Breast epithelium (tissue), 4 donors: ENCODE measurements at regions not wholly inside any gene's neighbourhood (a gene's known extent, or its start where the extent isn't known, plus 50 kb on each side); places are given as distances from the start of the nearest gene placed in this dataset.

Experiments
- DNase-seq, 2 donors: peaks; one replicate each; pipeline ENCODE4 v3.0.0-alpha.2; 2019; ENCODE audit warnings: low spot score in 2 of 2
- H3K27ac ChIP-seq, 2 donors: fragments of 200-600 bp; sonication (generic) in 1 of 2; one replicate each; pipeline ENCODE4 v1.5.1; 2016 to 2019; ENCODE audit warnings: mild to moderate bottlenecking in 1 of 2
- H3K27me3 ChIP-seq, 2 donors: fragments of 200-600 bp; sonication (generic) in 1 of 2; one replicate each; pipeline versions ENCODE4 v1.5.1 to v1.6.0; 2017 to 2019; ENCODE audit warnings: control low read depth in 1 of 2, mild to moderate bottlenecking in 1 of 2
- H3K36me3 ChIP-seq: fragments of 200-600 bp; one replicate; pipeline ENCODE4 v1.5.1; 2019
- H3K4me1 ChIP-seq, 2 donors: fragments of 200-600 bp; sonication (generic); one replicate each; pipeline ENCODE4 v1.5.1; 2016 to 2019; ENCODE audit warnings: control low read depth in 1 of 2
- H3K4me3 ChIP-seq, 3 donors: fragments of 200-600 bp; sonication (generic); 1 replicate in 2 of 3; 2 replicates in 1 of 3; pipeline ENCODE4 v1.5.1; 2016 to 2019; ENCODE audit warnings: mild to moderate bottlenecking in 3 of 3, moderate library complexity in 2 of 3
- H3K9me3 ChIP-seq, 2 donors: fragments of 200-600 bp; sonication (generic) in 1 of 2; one replicate each; pipeline ENCODE4 v1.5.1; 2016 to 2019; ENCODE audit warnings: control low read depth in 1 of 2
- CTCF ChIP-seq, 3 donors: fragments of 450-650 bp; IDR thresholded peaks; one replicate each; pipeline ENCODE4 v1.5.1; 2016 to 2017; ENCODE audit warnings: antibody characterized with exemption in 3 of 3, mild to moderate bottlenecking in 3 of 3, moderate library complexity in 3 of 3
- POLR2A ChIP-seq: fragments of 450-650 bp; IDR thresholded peaks from one replicate; pipeline ENCODE4 v1.6.1; 2016; ENCODE audit warnings: antibody characterized with exemption, mild to moderate bottlenecking, moderate library complexity
- POLR2AphosphoS5 ChIP-seq, 3 donors: sonication (generic); formaldehyde crosslinking; IDR thresholded peaks; one replicate each; pipeline ENCODE4 v1.6.1; 2017; ENCODE audit warnings: antibody characterized with exemption in 3 of 3
- intact Hi-C: fragments of 100-400 bp; cut with DNase I; formaldehyde crosslinking; loops from one replicate; pipeline ENCODE4 v1.15.1; 2023; ENCODE audit warnings: low total_unique reads

- intact Hi-C loops, result loop anchor here (5.0 kb wide), 1 partner anchor 134 kb away; no protein-coding TSS in a partner anchor
- Histone ChIP-seq H3K9me3 (no peaks in the 10 kb centered on the region), H3K4me1 (no peaks in the 10 kb centered on the region), H3K36me3 (no peaks in the 10 kb centered on the region), H3K27me3 (no peaks in the 10 kb centered on the region), H3K4me3 (peak overlapping the region; percentile 34 to 59 (median 39)), H3K27ac (peak overlapping the region; percentile 79 to 84)
- no peak for TF ChIP-seq POLR2A
- peak in 1 of 3 donors; percentile 1 for TF ChIP-seq CTCF (IDR thresholded peaks at IDR 0.05)
- DNase-seq, result no peak
These were observed 69.7 kb upstream of the BMAL1 start for GRCh38 chr11:13207665-13208594.

- no peaks in the 10 kb centered on the region for H3K9me3 ChIP-seq
- TF ChIP-seq POLR2AphosphoS5 (IDR thresholded peaks at IDR 0.05), result no peak
- TF ChIP-seq CTCF (IDR thresholded peaks at IDR 0.05), result no peak
- TF ChIP-seq POLR2A, result no peak
- H3K36me3 ChIP-seq, result no peaks in the 10 kb centered on the region
- H3K27me3 ChIP-seq, result no peaks in the 10 kb centered on the region
- H3K27ac ChIP-seq, result peak overlapping the region; percentile 63 to 73
- no peaks in the 10 kb centered on the region for H3K4me1 ChIP-seq
- intact Hi-C loops, result loop anchor here (5.0 kb wide), 1 partner anchor 133 kb away; no protein-coding TSS in a partner anchor
- no peak for DNase-seq
- H3K4me3 ChIP-seq, result no peak overlapping the region
These were observed 68.7 kb upstream of the BMAL1 start for GRCh38 chr11:13208921-13209320.

- no peaks in the 10 kb centered on the region for H3K36me3 ChIP-seq
- no peak overlapping the region for H3K4me3 ChIP-seq
- H3K27ac ChIP-seq, result peak overlapping the region in 1 of 2 donors; percentile 73
- no peaks in the 10 kb centered on the region for H3K4me1 ChIP-seq
- intact Hi-C loops, result loop anchor here (5.0 kb wide), 1 partner anchor 133 kb away; no protein-coding TSS in a partner anchor
- H3K9me3 ChIP-seq, result no peaks in the 10 kb centered on the region
- H3K27me3 ChIP-seq, result no peaks in the 10 kb centered on the region
- no peak for DNase-seq
- TF ChIP-seq CTCF (IDR thresholded peaks at IDR 0.05), result no peak
- no peak for TF ChIP-seq POLR2A
- TF ChIP-seq POLR2AphosphoS5 (IDR thresholded peaks at IDR 0.05), result no peak
These were observed 68.2 kb upstream of the BMAL1 start for GRCh38 chr11:13209379-13209778.

- H3K27ac ChIP-seq, result no peak overlapping the region
- peak; percentile 64 to 66 for DNase-seq
- TF ChIP-seq POLR2AphosphoS5 (IDR thresholded peaks at IDR 0.05) (no peak), CTCF (IDR thresholded peaks at IDR 0.05) (peak; percentile 33 to 88 (median 80))
- no peaks in the 10 kb centered on the region for H3K4me1 ChIP-seq
- H3K36me3 ChIP-seq, result no peaks in the 10 kb centered on the region
- intact Hi-C loops, result no loop called here
- no peaks in the 10 kb centered on the region for H3K9me3 ChIP-seq
- no peaks in the 10 kb centered on the region for H3K27me3 ChIP-seq
- no peak overlapping the region for H3K4me3 ChIP-seq
These were observed 67.2 kb upstream of the BMAL1 start for GRCh38 chr11:13210424-13210823.

- intact Hi-C loops, result no loop called here
- no peaks in the 10 kb centered on the region for H3K36me3 ChIP-seq
- H3K4me1 ChIP-seq, result no peaks in the 10 kb centered on the region
- H3K4me3 ChIP-seq, result no peak overlapping the region
- no peak for TF ChIP-seq POLR2A
- TF ChIP-seq POLR2AphosphoS5 (IDR thresholded peaks at IDR 0.05), result no peak
- no peak for TF ChIP-seq CTCF (IDR thresholded peaks at IDR 0.05)
- no peaks in the 10 kb centered on the region for H3K9me3 ChIP-seq
- H3K27me3 ChIP-seq, result no peaks in the 10 kb centered on the region
- H3K27ac ChIP-seq, result no peak overlapping the region
- no peak for DNase-seq
These were observed 63.3 kb upstream of the BMAL1 start for GRCh38 chr11:13214276-13214675.
